ENCODE measurements at regions not wholly inside any gene's neighbourhood (a gene's known extent, or its start where the extent isn't known, plus 50 kb on each side); places are given as distances from the start of the nearest gene placed in this dataset.
"Not testable (repeated sequence)": the region's sequence is repeated elsewhere in the genome, so short reads cannot be mapped to it uniquely, and the experiment has no call there.

- POLR2A ChIA-PET (ENCODE audit: unreplicated experiment); H3K27ac ChIP-seq; CTCF ChIA-PET; H3F3A ChIP-seq (ENCODE audit: insufficient read depth, low read depth); H3K4me1 ChIP-seq (replicated peaks; ENCODE audit: insufficient read depth); BruUV-seq (replicated peaks); H4K20me1 ChIP-seq (ENCODE audit: insufficient read depth); H3K79me2 ChIP-seq (ENCODE audit: low read depth); H3K4me3 ChIP-seq; H3K36me3 ChIP-seq (ENCODE audit: low read depth); H3K4me2 ChIP-seq; DNase-seq; H2AFZ ChIP-seq; H3K27me3 ChIP-seq (ENCODE audit: insufficient read depth, low read depth); H3K9me3 ChIP-seq (ENCODE audit: insufficient read depth, low read depth); H3K9me2 ChIP-seq (ENCODE audit: insufficient read depth); intact Hi-C loops (cut with micrococcal nuclease; ENCODE audit: unreplicated experiment): not testable (repeated sequence)
Observed at GRCh38 chr12:9411616-9412268, 196.0 kb downstream of the KLRB1 start.

GRCh38 chr12:9407425-9407748 is 199.2 kb upstream of the PZP start:
- DNase-seq, result not testable (repeated sequence)

DNA sequence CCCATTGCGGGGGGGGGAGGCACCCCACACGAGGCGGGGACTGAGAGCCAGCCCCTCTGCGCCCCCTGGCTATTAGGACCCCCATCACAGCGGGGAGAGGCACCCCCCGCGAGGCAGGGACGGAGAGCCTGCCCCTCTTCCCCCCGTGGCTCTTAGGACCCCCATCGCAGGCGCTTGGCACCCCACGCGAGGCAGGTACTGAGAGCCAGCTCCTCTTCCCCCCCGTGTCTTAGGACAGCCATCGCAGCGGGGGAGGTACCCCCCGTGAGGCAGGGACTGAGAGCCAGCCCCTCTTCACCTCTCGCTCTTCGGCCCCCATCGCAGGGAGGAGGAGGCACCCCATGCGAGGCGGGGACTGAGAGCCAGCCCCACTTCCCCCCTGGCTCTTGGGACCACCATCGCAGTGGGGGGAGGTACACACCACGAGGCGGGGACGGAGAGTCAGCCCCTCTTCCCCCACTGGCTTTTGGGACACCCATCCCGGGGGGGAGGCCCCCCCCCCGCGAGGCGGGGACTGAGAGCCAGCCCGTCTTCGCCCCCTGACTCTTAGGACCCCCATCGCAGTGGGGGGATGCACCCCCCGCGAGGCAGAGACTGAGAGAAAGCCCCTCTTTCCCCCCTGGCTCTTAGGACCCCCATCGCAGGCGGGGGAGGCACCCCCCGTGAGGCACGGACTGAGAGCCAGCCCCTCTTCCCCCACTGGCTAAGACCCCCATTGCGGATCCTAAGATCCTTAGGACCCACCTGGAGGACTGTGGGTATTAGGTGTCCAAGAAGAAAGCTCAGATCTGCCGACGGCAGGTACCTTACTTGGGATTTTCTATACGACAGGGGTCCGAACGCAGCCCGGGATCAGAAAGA is 198.6 kb upstream of the PZP start:
- H3K27ac ChIP-seq, result no peak overlapping the region
- no peak overlapping the region for H3K4me3 ChIP-seq
- POLR2A ChIA-PET (ENCODE audit: unreplicated experiment), result no interaction called here
- H3K9me2 ChIP-seq (ENCODE audit: insufficient read depth), result no peaks in the 10 kb centered on the region
- H2AFZ ChIP-seq, result no peak overlapping the region
- BruUV-seq (replicated peaks), result no TSS peak
- CTCF ChIA-PET, result no interaction called here
- no peaks in the 10 kb centered on the region for H3K79me2 ChIP-seq (ENCODE audit: low read depth)
- intact Hi-C loops (cut with micrococcal nuclease; ENCODE audit: unreplicated experiment), result no loop called here
- H3K27me3 ChIP-seq (ENCODE audit: insufficient read depth, low read depth), result no peaks in the 10 kb centered on the region
- no peaks in the 10 kb centered on the region for H3K36me3 ChIP-seq (ENCODE audit: low read depth)
- H3F3A ChIP-seq (ENCODE audit: insufficient read depth, low read depth), result no peaks in the 10 kb centered on the region
- TF ChIP-seq EZH2 (IDR thresholded peaks at IDR 0.05; ENCODE audit: low read depth) (no peak), CTCF (conservative IDR thresholded peaks at IDR 0.05) (no peak)
- DNase-seq, result no peak
- H4K20me1 ChIP-seq (ENCODE audit: insufficient read depth), result no peaks in the 10 kb centered on the region
- no peaks in the 10 kb centered on the region for H3K9me3 ChIP-seq (ENCODE audit: insufficient read depth, low read depth)
- no peak overlapping the region for H3K4me2 ChIP-seq
- H3K4me1 ChIP-seq (replicated peaks; ENCODE audit: insufficient read depth), result no peaks in the 10 kb centered on the region

More at GRCh38 chr12:9407425-9407748, 199.2 kb upstream of the PZP start:
- H2AFZ ChIP-seq; H3F3A ChIP-seq (ENCODE audit: insufficient read depth, low read depth); H3K9me3 ChIP-seq (ENCODE audit: insufficient read depth, low read depth); BruUV-seq (replicated peaks); H3K79me2 ChIP-seq (ENCODE audit: low read depth); intact Hi-C loops (cut with micrococcal nuclease; ENCODE audit: unreplicated experiment); H3K36me3 ChIP-seq (ENCODE audit: low read depth); H3K4me3 ChIP-seq; H3K27ac ChIP-seq; CTCF ChIA-PET; H3K27me3 ChIP-seq (ENCODE audit: insufficient read depth, low read depth); H3K4me1 ChIP-seq (replicated peaks; ENCODE audit: insufficient read depth); H3K9me2 ChIP-seq (ENCODE audit: insufficient read depth); H3K4me2 ChIP-seq; POLR2A ChIA-PET (ENCODE audit: unreplicated experiment); H4K20me1 ChIP-seq (ENCODE audit: insufficient read depth): not testable (repeated sequence)

DNA sequence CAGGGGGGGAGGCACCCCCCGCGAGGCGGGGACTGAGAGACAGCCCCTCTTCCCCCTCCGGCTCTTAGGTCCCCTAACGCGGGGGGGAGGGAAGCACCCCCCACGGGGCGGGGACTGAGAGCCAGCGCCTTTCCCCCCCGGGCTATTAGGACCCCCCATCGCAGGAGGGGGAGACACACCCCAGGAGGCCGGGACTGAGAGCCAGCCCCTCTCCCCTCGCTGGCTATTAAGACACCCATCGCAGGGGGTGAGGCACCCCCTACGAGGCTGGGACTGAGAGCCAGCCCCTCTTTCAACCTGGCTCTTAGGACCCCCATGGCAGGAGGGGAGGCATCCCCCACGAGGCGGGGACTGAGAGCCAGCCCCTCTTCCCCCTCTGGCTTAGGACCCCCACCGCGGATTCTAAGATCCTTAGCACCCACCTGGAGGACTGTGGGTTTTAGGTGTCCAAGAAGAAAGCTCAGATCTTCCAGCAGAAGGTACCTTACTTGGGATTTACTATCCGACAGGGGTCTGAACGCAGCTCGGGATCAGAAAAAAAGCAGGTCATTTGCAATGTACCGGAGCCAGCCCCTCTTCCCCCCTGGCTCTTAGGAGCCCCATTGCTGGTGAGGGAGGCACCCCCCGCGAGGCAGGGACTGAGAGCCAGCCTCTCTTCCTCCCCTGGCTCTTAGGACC is 197.8 kb upstream of the PZP start:
- POLR2A ChIA-PET (ENCODE audit: unreplicated experiment), result no interaction called here
- CTCF ChIA-PET, result no interaction called here
- Histone ChIP-seq H3K9me3 (ENCODE audit: insufficient read depth, low read depth) (no peaks in the 10 kb centered on the region), H3K27ac (no peak overlapping the region), H2AFZ (no peak overlapping the region), H3K27me3 (ENCODE audit: insufficient read depth, low read depth) (no peaks in the 10 kb centered on the region), H3F3A (ENCODE audit: insufficient read depth, low read depth) (no peaks in the 10 kb centered on the region), H4K20me1 (ENCODE audit: insufficient read depth) (no peaks in the 10 kb centered on the region), H3K9me2 (ENCODE audit: insufficient read depth) (no peaks in the 10 kb centered on the region), H3K79me2 (ENCODE audit: low read depth) (no peaks in the 10 kb centered on the region), H3K4me3 (no peak overlapping the region), H3K36me3 (ENCODE audit: low read depth) (no peaks in the 10 kb centered on the region), H3K4me2 (no peak overlapping the region), H3K4me1 (replicated peaks; ENCODE audit: insufficient read depth) (no peaks in the 10 kb centered on the region)
- no peak for DNase-seq
- BruUV-seq (replicated peaks), result no TSS peak
- TF ChIP-seq EZH2 (IDR thresholded peaks at IDR 0.05; ENCODE audit: low read depth), result no peak
- TF ChIP-seq CTCF (conservative IDR thresholded peaks at IDR 0.05), result no peak
- intact Hi-C loops (cut with micrococcal nuclease; ENCODE audit: unreplicated experiment), result no loop called here
